Left lung (tissue), 4 donors: ENCODE measurements at regions not wholly inside any gene's neighbourhood (a gene's known extent, or its start where the extent isn't known, plus 50 kb on each side); places are given as distances from the start of the nearest gene placed in this dataset.

Source experiments
- ATAC-seq: fragments of 200-7000 bp; cut with Tn5 transposase; one replicate; pipeline ENCODE4 v1.9.1; 2020; ENCODE audit warnings: moderate library complexity
- DNase-seq, 4 donors: peaks; one replicate each; pipeline ENCODE4 v3.0.0-alpha.2; 2013 to 2020
- H3K27ac ChIP-seq, 2 donors: fragments of 200-600 bp; sonication (generic) in 1 of 2; one replicate each; pipeline versions ENCODE4 v1.5.0 to v1.8.0; 2020 to 2021
- H3K27me3 ChIP-seq, 2 donors: fragments of 200-600 bp; sonication (generic) in 1 of 2; one replicate each; pipeline versions ENCODE4 v1.5.0 to v1.8.0; 2020 to 2021
- H3K36me3 ChIP-seq, 2 donors: fragments of 200-600 bp; sonication (generic) in 1 of 2; one replicate each; pipeline versions ENCODE4 v1.5.0 to v1.8.0; 2020 to 2021
- H3K4me1 ChIP-seq, 2 donors: fragments of 200-600 bp; one replicate each; pipeline ENCODE4 v1.8.0; 2021
- H3K4me3 ChIP-seq, 2 donors: fragments of 200-600 bp; sonication (generic) in 1 of 2; one replicate each; pipeline versions ENCODE4 v1.5.0 to v1.8.0; 2020 to 2021; ENCODE audit warnings: mild to moderate bottlenecking in 1 of 2
- H3K9me3 ChIP-seq, 2 donors: fragments of 200-600 bp; sonication (generic) in 1 of 2; one replicate each; pipeline versions ENCODE4 v1.5.0 to v1.8.0; 2020 to 2021
- intact Hi-C, 2 donors: fragments of 100-400 bp; cut with DNase I; formaldehyde crosslinking; loops; one replicate each; pipeline versions ENCODE4 v1.11.2 to v1.14.2; 2022
- TF ChIP-seq, protein P1 (sequence below), 2 donors: fragments of 200-600 bp; sonication (generic) in 1 of 2; IDR thresholded peaks; one replicate each; pipeline versions ENCODE4 v1.5.0 to v1.8.0; 2021; ENCODE audit warnings: antibody characterized with exemption in 2 of 2
- donor health status: DM: no; HTN: yes; CAD: no.
- donor health status: DM: no; HTN: no; CAD: no.

DNA sequence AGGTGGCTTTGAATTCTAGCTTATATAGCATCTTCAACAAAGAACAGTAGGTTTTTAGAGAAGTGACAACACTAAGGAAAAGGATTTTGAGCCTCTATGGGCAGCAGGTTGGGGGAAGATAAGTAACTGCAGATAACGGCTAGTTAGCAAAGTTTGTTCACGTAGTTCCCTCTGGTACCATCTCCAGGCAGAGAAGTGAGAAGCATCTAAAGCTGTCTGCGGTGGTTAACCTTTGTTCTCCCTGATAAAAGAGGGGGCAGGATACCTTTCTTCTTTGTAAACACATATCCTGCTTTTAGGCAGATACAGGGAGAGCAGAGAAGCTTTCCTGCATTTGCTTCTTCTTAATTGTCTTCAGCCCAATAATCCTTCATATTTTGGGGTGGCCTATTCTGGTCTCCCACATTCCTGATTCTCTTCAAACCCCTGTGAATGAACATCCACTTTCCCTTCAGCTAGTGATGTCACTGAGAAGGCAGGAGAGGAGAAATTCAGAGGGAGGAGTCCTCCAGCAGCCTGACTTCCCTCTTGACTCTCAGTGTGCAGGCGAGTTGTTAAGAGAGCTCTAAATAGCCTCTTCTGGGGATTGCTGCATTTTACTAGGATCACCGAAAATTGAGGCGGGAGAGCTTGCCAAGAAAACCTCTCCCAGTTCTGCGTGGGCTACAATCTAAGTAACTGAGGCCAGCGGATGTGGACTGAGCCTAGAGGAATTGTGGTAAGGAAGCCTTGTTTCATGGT lies 393.7 kb upstream of the C2CD4B start:
- no peaks in the 10 kb centered on the region for H3K36me3 ChIP-seq
- H3K27ac ChIP-seq = no peak overlapping the region
- H3K4me3 ChIP-seq = no peak overlapping the region
- TF ChIP-seq, protein P1, sequence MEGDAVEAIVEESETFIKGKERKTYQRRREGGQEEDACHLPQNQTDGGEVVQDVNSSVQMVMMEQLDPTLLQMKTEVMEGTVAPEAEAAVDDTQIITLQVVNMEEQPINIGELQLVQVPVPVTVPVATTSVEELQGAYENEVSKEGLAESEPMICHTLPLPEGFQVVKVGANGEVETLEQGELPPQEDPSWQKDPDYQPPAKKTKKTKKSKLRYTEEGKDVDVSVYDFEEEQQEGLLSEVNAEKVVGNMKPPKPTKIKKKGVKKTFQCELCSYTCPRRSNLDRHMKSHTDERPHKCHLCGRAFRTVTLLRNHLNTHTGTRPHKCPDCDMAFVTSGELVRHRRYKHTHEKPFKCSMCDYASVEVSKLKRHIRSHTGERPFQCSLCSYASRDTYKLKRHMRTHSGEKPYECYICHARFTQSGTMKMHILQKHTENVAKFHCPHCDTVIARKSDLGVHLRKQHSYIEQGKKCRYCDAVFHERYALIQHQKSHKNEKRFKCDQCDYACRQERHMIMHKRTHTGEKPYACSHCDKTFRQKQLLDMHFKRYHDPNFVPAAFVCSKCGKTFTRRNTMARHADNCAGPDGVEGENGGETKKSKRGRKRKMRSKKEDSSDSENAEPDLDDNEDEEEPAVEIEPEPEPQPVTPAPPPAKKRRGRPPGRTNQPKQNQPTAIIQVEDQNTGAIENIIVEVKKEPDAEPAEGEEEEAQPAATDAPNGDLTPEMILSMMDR (IDR thresholded peaks at IDR 0.05) = no peak
- peak in 2 of 4 donors; percentile 40 to 42 for DNase-seq
- peaks cover 0 to 6% of the 10 kb centered on the region in 2 donors for H3K27me3 ChIP-seq
- H3K9me3 ChIP-seq = no peaks in the 10 kb centered on the region
- peaks cover 0 to 8% of the 10 kb centered on the region in 2 donors for H3K4me1 ChIP-seq
- intact Hi-C loops = no loop called here
- peak; percentile 89 for ATAC-seq

DNA sequence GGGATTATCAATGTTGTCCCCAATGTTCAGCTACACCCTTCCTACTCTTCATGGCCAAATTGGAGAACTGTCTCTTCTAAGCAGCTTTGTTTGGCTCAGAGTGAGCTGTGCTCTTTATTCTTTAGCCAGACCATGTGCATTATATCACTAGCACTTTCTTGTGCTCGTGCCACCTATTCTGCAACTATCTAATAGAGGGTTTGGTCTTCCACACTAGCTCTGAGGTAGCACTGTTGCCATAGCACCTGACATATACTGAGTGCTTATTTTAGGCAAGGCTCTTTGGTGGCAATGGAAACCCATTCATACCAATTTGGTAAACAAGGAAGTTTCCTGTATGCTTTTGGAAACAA lies 394.3 kb upstream of the C2CD4B start:
- Histone ChIP-seq H3K4me1 (peaks cover 0 to 8% of the 10 kb centered on the region in 2 donors), H3K9me3 (no peaks in the 10 kb centered on the region), H3K27ac (no peak overlapping the region), H3K36me3 (no peaks in the 10 kb centered on the region), H3K4me3 (no peak overlapping the region), H3K27me3 (peaks cover 0 to 12% of the 10 kb centered on the region in 2 donors)
- ATAC-seq (peak; percentile 27), DNase-seq (no peak)
- intact Hi-C loops = no loop called here
- TF ChIP-seq, protein P1 (IDR thresholded peaks at IDR 0.05) = no peak

DNA sequence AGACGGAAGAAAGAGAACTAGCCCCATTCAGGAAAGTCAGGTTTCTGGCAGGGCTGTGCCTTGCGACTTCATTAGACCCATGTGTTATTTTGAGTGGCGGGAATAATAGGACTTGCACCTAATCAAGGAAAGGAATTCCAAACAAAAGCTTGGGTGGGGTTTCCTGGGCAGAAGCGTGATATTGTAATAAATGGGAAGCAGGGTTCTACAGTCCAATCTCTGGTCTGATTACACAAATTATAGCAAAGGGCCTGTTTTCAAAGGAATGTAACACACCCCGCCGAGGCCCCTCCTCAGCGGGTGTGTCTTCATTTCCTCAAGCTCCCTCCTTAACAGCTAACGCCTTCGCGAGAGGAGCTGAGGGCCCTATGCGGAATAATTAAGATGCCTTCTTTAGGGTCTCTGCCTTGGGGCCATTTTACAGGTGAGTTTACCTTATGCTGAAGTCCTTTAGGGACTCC lies 396.0 kb upstream of the C2CD4B start:
- peak; percentile 67 for ATAC-seq
- Histone ChIP-seq H3K9me3 (no peaks in the 10 kb centered on the region), H3K36me3 (no peaks in the 10 kb centered on the region), H3K4me3 (no peak overlapping the region), H3K27me3 (peaks cover 0 to 17% of the 10 kb centered on the region in 2 donors), H3K27ac (no peak overlapping the region), H3K4me1 (peaks cover 0 to 8% of the 10 kb centered on the region in 2 donors)
- intact Hi-C loops = no loop called here
- TF ChIP-seq, protein P1 (IDR thresholded peaks at IDR 0.05) = no peak
- no peak for DNase-seq

DNA sequence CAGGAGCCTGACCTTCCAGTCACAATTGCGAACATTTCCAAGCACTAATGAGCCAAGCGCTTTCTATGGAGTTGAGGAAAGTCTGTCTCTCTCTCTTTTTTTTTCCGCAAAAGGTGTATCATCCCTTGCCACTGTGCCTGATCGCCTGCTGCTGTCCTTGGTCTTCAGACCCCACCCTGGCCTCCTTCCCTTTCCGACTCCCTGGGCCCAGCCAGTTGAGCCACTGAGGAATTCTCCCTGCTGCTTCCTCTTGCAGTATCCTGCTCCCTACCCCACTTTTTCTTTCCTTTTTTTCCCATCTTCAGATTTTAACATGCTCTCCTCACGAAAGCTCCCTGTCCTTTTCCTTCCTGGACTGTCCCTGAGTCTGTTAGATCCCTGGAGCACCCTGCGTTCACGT lies 396.5 kb upstream of the C2CD4B start:
- intact Hi-C loops = no loop called here
- DNase-seq (no peak), ATAC-seq (no peak)
- Histone ChIP-seq H3K4me1 (peaks cover 0 to 8% of the 10 kb centered on the region in 2 donors), H3K27me3 (peaks cover 0 to 17% of the 10 kb centered on the region in 2 donors), H3K4me3 (no peak overlapping the region), H3K36me3 (no peaks in the 10 kb centered on the region), H3K27ac (no peak overlapping the region), H3K9me3 (no peaks in the 10 kb centered on the region)
- TF ChIP-seq, protein P1 (IDR thresholded peaks at IDR 0.05) = no peak

DNA sequence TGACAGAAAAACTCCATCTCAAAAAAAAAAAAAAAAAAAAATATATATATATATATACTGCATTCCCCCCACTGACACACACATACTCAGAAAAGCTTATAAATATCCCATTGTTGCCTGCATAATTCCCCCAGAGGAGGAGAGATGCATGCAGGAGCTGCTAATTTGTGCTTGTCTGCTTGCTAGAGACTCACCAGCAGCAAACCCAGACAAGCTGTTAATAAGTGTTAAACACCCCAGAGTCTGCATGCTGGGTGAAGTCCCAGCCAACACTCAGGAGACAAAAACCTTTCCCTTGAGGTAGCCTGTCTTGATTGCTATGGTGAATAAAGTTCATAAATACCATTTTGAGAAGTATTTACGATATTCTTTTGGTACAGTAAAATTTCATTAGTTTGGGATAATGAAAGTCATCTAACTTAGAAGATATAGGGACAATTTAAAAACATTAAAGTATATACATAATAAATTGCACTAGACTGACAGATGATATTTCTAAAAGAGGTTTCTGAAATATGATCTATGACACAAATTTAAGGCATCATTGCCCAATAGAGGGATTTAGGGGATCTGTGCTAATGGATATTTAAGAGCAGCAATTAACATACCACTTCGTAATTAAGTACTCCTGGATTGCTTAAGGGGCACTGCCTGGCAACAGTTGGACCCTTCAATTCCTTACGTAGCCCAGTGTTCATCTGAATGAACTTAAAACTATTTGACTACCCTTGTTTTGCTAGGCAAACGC lies 400.0 kb upstream of the C2CD4B start:
- TF ChIP-seq, protein P1 (IDR thresholded peaks at IDR 0.05) = no peak
- H3K4me3 ChIP-seq = no peak overlapping the region
- H3K27me3 ChIP-seq = peaks cover 0 to 17% of the 10 kb centered on the region in 2 donors
- H3K36me3 ChIP-seq = no peaks in the 10 kb centered on the region
- ATAC-seq = no peak
- H3K27ac ChIP-seq = no peak overlapping the region
- intact Hi-C loops = no loop called here
- peaks cover 0 to 5% of the 10 kb centered on the region in 2 donors for H3K4me1 ChIP-seq
- H3K9me3 ChIP-seq = no peaks in the 10 kb centered on the region
- DNase-seq = no peak
